GM21423 (cell line): ENCODE measurements at regions not wholly inside any gene's neighbourhood (a gene's known extent, or its start where the extent isn't known, plus 50 kb on each side); places are given as distances from the start of the nearest gene placed in this dataset.

Source experiments
- ATAC-seq: cut with Tn5 transposase; IDR thresholded peaks from one replicate; pipeline ENCODE4 v1.9.1; 2021; ENCODE audit warnings: mild to moderate bottlenecking, moderate library complexity; ENCODE audit not compliant: unreplicated experiment

- ATAC-seq, result no peak
Measured at GRCh38 chr10:29760138-29760900, 125.5 kb upstream of the SVIL start.

- ATAC-seq, result no peak
Measured at GRCh38 chr10:29757551-29758297, 123.0 kb upstream of the SVIL start.

GRCh38 chr10:29756451-29756850 lies 121.7 kb upstream of the SVIL start:
- no peak for ATAC-seq

- ATAC-seq, result no peak
Measured at GRCh38 chr10:29753283-29753682, 118.5 kb upstream of the SVIL start.

GRCh38 chr10:29751684-29752083 lies 116.9 kb upstream of the SVIL start:
- no peak for ATAC-seq

GRCh38 chr10:29751240-29751639 lies 116.5 kb upstream of the SVIL start:
- ATAC-seq, result no peak

GRCh38 chr10:29749150-29749549 lies 114.4 kb upstream of the SVIL start:
- ATAC-seq, result no peak

GRCh38 chr10:29748109-29748650 lies 113.4 kb upstream of the SVIL start:
- no peak for ATAC-seq

GRCh38 chr10:29746080-29746797 lies 111.5 kb upstream of the SVIL start:
- no peak for ATAC-seq

- ATAC-seq, result no peak
Measured at GRCh38 chr10:29740981-29741545, 106.3 kb upstream of the SVIL start.

GRCh38 chr10:29738341-29738740 lies 103.6 kb upstream of the SVIL start:
- no peak for ATAC-seq

GRCh38 chr10:29737074-29737593 lies 102.4 kb upstream of the SVIL start:
- ATAC-seq, result no peak

- no peak for ATAC-seq
Measured at GRCh38 chr10:29736366-29737073, 101.7 kb upstream of the SVIL start.

- peak; percentile 93 for ATAC-seq
Measured at GRCh38 chr10:29735628-29736365, 101.0 kb upstream of the SVIL start.

GRCh38 chr10:29734962-29735627 lies 100.3 kb upstream of the SVIL start:
- peak; percentile 46 for ATAC-seq

- ATAC-seq, result no peak
Measured at GRCh38 chr10:29734640-29734961, 99.8 kb upstream of the SVIL start.

- ATAC-seq, result no peak
Measured at GRCh38 chr10:29733323-29733722, 98.6 kb upstream of the SVIL start.

- ATAC-seq, result no peak
Measured at GRCh38 chr10:29732918-29733317, 98.1 kb upstream of the SVIL start.

GRCh38 chr10:29731760-29732159 lies 97.0 kb upstream of the SVIL start:
- no peak for ATAC-seq
